Inflammatory macrophage treated with lipopolysaccharide for 4 hours (primary cell): ENCODE measurements at regions not wholly inside any gene's neighbourhood (a gene's known extent, or its start where the extent isn't known, plus 50 kb on each side); places are given as distances from the start of the nearest gene placed in this dataset.
A peak's percentile ranks its signal among the peaks of the same experiment; 100 is the strongest.

Experiments used
- DNase-seq: peaks from one replicate; pipeline ENCODE4 v3.0.0-alpha.2; 2020

GRCh38 chr11:18878211-18878610 is 61.0 kb downstream of the MRGPRX1 start:
- DNase-seq = no peak

DNA sequence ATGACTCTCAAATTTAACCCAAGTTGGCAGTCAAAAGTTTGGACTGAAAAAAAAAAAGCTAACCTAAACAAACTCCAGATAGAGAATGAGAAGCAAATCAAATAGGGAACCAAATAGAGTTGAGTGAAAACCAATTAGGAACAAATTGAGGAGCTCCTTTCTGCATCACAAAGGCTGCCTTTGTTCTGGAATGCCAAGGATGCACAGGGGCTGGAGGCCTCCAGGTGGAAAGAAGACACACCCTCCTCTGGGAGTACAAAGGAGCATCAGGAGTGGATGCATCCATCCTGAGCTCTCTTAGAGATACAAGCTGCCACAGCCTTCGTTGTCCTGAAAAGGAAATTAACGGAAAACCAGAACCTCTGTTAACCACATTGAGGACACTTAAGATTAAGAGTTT is 73.3 kb downstream of the MRGPRX1 start:
- DNase-seq = no peak

DNA sequence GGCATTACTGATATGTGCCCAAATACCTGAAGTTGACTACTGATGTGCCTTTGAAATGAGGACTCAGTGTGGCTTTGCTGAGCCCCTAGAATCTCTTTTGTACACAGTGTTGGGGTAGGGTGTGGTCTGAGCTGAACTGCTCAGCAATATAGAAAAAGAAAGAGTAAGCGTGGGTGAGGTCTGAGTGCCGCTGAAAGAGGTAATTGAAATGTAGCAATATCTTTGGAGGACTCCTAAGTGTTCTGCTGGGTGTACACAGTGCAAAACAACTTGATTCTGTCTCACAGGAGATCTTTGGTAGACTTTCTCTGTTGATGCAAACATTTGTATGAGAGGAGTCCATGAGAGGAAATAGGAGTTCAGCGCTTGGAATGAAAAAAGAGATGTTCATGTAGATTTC is 73.7 kb upstream of the PTPN5 start:
- no peak for DNase-seq

DNA sequence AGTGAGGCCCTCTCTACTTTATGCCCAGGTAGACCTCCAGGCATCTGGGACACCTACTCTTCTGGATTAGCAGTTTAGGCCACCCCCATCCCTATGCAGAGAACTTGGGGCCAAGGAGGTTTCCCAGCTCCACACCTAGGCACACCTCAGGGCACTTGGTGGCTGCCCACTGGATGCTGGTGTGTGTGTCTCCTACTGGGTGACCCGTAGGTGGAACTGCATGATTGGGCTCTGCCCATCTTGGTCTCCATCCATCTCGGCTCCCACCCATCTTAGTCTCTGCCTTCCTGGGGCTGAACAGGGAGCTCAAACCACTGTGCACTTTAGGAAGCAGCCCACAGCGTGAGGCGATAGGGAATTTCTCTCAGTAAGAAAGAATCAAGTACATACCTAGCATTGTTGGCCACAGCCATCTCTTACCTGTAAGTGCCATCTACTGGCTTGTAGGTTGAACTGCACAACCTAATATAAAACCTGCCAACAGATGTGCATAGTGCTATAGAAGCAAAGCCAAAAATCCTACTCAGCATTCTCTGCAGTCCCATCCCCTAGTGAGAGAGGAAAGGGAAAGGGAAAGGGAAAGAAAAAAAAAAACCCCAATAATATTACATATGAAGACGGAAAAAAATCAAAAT is 61.6 kb upstream of the PTPN5 start:
- no peak for DNase-seq

GRCh38 chr11:18849406-18849805 is 57.8 kb upstream of the PTPN5 start:
- no peak for DNase-seq

GRCh38 chr11:18844753-18845367 is 53.3 kb upstream of the PTPN5 start:
- DNase-seq = peak; percentile 22
